ENCODE measurements at regions not wholly inside any gene's neighbourhood (a gene's known extent, or its start where the extent isn't known, plus 50 kb on each side); places are given as distances from the start of the nearest gene placed in this dataset.

- TF ChIP-seq CTCF (conservative IDR thresholded peaks at IDR 0.05; ENCODE audit: low read depth, low read length) = no peak
- TF ChIP-seq EZH2 (IDR thresholded peaks at IDR 0.05; ENCODE audit: borderline replicate concordance, low read depth, low read length, poor library complexity, severe bottlenecking) = no peak
These were observed 1600.8 kb downstream of the ARAP2 start for GRCh38 chr4:34643476-34643875.
